Neural cell (in vitro differentiated cells): ENCODE measurements at regions not wholly inside any gene's neighbourhood (a gene's known extent, or its start where the extent isn't known, plus 50 kb on each side); places are given as distances from the start of the nearest gene placed in this dataset.

Experiments
- CTCF ChIP-seq: fragments of 450-650 bp; IDR thresholded peaks from 2 replicates; pipeline ENCODE4 v1.5.1; 2014; ENCODE audit warnings: antibody characterized with exemption, mild to moderate bottlenecking, moderate library complexity; ENCODE audit not compliant: poor library complexity, severe bottlenecking
- EZH2 ChIP-seq: fragments of 200-600, 300-800 bp; shearing (Covaris generic), sonication (generic); IDR thresholded peaks from 2 replicates; pipeline ENCODE4 v1.6.1; 2014; ENCODE audit warnings: antibody characterized with exemption, low read length, borderline replicate concordance, mild to moderate bottlenecking; ENCODE audit not compliant: insufficient read depth, poor library complexity, severe bottlenecking

- no peak for TF ChIP-seq CTCF
- no peak for TF ChIP-seq EZH2
These were observed 109.8 kb downstream of the UNC5CL start for GRCh38 chr6:40929176-40929575.
